ENCODE measurements at regions not wholly inside any gene's neighbourhood (a gene's known extent, or its start where the extent isn't known, plus 50 kb on each side); places are given as distances from the start of the nearest gene placed in this dataset.

DNA sequence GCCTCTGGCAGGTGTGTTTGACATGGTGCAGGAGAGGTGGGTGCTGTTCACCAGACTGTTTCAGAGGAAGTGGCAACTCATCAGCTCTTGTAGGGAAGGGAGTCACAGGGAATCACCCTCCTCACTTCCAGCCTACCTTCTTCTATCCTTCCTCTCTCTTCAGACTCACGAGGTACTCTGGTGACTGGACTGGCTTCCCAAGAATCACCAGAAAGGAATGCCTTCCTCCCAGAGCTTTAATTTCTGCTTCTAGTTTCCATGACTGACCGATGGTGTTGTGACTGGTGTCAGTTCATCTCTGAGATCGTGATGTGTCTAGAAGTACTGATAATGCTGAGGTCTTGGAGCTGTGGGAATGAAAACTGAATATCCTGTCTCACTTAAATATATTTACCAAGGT is 247.3 kb downstream of the KCTD12 start:
- TF ChIP-seq EZH2phosphoT487 (IDR thresholded peaks at IDR 0.05; ENCODE audit: insufficient read depth, low read depth) (no peak), EZH2 (IDR thresholded peaks at IDR 0.05; ENCODE audit: insufficient read depth, poor library complexity, severe bottlenecking) (no peak)
